ENCODE measurements at regions not wholly inside any gene's neighbourhood (a gene's known extent, or its start where the extent isn't known, plus 50 kb on each side); places are given as distances from the start of the nearest gene placed in this dataset.

DNA sequence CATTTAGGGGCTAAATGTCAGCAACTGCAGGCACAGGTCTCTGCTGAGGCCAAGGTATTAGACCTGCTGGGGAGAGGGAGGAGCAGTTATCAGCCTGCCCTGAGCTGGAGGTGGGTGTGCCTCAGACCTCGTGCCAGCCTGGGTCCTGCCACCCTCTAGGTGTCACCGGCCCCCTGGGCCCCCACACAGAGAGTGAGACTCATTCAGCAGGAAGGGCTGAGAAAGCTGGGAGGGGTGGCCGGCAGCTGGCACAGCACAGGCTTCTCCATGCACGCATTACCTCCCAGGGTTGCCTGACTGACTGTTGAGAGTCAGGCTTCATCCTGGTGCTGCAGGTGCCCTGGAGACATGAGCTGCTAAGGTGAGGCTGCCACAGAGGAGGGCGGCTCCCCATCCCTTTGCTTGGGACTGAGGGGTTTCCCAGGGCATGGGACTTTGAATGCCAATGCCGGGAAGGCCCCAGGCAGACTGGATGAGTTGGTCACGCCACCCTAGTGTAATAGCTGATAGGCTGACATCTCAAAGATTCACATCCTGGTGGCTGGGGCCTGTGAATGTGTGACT, 75.3 kb upstream of the C14orf180 start:
- H3K4me1 ChIP-seq (ENCODE audit: control insufficient read depth in 4 of 4, insufficient read depth in 4 of 4, low read length in 3 of 4), result no peaks in the 10 kb centered on the region
- H3K9ac ChIP-seq (ENCODE audit: low read depth in 1 of 2, low read length in 2 of 2), result no peak overlapping the region
- H3K27me3 ChIP-seq (ENCODE audit: control insufficient read depth in 4 of 4, insufficient read depth in 4 of 4, low read length in 3 of 4), result peaks cover 0 to 8% (median 3%) of the 10 kb centered on the region in 4 donors
- TF ChIP-seq HNF4A (conservative IDR thresholded peaks at IDR 0.05), result no peak
- TF ChIP-seq, protein P1, sequence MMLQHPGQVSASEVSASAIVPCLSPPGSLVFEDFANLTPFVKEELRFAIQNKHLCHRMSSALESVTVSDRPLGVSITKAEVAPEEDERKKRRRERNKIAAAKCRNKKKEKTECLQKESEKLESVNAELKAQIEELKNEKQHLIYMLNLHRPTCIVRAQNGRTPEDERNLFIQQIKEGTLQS (IDR thresholded peaks at IDR 0.05), result no peak
- no peak for TF ChIP-seq SP1 (IDR thresholded peaks at IDR 0.05)
- no peak for TF ChIP-seq RXRA (IDR thresholded peaks at IDR 0.05)
- no peak for TF ChIP-seq FOXA2 (IDR thresholded peaks at IDR 0.05)
- no peak for TF ChIP-seq YY1 (IDR thresholded peaks at IDR 0.05)
- no peak for TF ChIP-seq RAD21 (IDR thresholded peaks at IDR 0.05)
- TF ChIP-seq HNF4G (IDR thresholded peaks at IDR 0.05), result no peak
- TF ChIP-seq, protein P2, sequence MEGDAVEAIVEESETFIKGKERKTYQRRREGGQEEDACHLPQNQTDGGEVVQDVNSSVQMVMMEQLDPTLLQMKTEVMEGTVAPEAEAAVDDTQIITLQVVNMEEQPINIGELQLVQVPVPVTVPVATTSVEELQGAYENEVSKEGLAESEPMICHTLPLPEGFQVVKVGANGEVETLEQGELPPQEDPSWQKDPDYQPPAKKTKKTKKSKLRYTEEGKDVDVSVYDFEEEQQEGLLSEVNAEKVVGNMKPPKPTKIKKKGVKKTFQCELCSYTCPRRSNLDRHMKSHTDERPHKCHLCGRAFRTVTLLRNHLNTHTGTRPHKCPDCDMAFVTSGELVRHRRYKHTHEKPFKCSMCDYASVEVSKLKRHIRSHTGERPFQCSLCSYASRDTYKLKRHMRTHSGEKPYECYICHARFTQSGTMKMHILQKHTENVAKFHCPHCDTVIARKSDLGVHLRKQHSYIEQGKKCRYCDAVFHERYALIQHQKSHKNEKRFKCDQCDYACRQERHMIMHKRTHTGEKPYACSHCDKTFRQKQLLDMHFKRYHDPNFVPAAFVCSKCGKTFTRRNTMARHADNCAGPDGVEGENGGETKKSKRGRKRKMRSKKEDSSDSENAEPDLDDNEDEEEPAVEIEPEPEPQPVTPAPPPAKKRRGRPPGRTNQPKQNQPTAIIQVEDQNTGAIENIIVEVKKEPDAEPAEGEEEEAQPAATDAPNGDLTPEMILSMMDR (IDR thresholded peaks at IDR 0.05; ENCODE audit: low read depth, low read length, missing input control), result no peak
- no peak for TF ChIP-seq GABPA (IDR thresholded peaks at IDR 0.05 in 1 of 2, conservative IDR thresholded peaks at IDR 0.05 in 1 of 2)
- TF ChIP-seq, protein P3, sequence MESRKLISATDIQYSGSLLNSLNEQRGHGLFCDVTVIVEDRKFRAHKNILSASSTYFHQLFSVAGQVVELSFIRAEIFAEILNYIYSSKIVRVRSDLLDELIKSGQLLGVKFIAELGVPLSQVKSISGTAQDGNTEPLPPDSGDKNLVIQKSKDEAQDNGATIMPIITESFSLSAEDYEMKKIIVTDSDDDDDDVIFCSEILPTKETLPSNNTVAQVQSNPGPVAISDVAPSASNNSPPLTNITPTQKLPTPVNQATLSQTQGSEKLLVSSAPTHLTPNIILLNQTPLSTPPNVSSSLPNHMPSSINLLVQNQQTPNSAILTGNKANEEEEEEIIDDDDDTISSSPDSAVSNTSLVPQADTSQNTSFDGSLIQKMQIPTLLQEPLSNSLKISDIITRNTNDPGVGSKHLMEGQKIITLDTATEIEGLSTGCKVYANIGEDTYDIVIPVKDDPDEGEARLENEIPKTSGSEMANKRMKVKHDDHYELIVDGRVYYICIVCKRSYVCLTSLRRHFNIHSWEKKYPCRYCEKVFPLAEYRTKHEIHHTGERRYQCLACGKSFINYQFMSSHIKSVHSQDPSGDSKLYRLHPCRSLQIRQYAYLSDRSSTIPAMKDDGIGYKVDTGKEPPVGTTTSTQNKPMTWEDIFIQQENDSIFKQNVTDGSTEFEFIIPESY (IDR thresholded peaks at IDR 0.05), result no peak
- no peak for TF ChIP-seq FOXA1 (IDR thresholded peaks at IDR 0.05)
- H3K27ac ChIP-seq (ENCODE audit: low read depth in 1 of 2, low read length in 2 of 2), result no peak overlapping the region
- peak; percentile 4 for DNase-seq (ENCODE audit: low spot score)
- no peak overlapping the region for H3K4me3 ChIP-seq (ENCODE audit: low read depth in 1 of 3, low read length in 3 of 3)
- no peaks in the 10 kb centered on the region for H3K36me3 ChIP-seq (ENCODE audit: control insufficient read depth in 4 of 4, insufficient read depth in 3 of 4, low read depth in 1 of 4, low read length in 3 of 4)
- peaks cover 0 to 15% (median 4%) of the 10 kb centered on the region in 4 donors for H3K9me3 ChIP-seq (ENCODE audit: control insufficient read depth in 4 of 4, low read length in 3 of 4)
- 80% methylated on average over 7 of the region's 7 CpGs for WGBS

DNA sequence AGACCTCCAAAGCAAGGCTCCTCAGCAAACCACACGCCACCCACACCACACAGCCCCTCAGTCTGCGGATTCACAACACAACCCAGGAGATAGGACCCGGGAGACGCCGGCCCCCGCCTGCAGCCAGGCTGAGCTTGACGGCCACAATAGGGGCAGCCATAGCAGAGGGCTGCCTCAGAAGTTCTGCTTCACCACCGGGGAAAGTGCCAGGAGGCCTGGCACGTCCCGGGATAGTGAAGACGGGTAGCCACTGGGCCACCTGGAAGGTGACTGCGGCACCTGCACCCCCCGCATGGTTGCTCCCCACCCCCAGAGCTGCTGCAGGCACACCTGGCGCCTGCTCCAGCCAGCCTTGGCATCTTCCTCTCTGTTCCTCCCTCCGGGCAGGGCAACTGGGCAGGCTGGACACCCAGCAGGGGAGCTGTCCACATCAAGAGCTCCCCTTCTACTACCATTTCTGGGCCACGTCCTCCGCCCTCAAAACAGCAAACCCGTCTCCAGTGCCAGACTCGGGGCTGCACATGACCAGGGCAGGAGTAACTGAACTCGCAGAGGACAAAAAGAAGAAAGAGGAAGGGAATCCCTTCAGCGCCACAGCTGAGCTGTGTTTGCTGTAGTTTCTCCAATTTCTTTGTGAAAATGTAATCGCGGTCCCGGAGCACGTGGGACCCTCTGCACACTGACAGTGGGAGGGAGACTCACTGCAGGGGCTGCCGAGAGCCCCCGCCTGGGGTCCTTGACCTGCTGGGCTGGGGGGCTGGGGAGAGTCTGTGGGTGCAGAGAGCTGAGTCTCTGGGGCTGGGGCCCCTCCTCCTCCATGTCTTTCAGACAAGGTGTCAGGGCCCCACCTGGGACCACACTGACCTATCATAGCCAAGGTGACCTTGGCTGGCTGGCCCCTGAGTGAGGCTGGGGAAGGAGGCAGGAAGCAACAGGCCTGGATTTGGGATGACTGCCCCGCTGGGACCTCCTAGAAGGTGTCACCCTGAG, 74.2 kb upstream of the C14orf180 start:
- Histone ChIP-seq H3K9ac (ENCODE audit: low read depth in 1 of 2, low read length in 2 of 2) (no peak overlapping the region), H3K36me3 (ENCODE audit: control insufficient read depth in 4 of 4, insufficient read depth in 3 of 4, low read depth in 1 of 4, low read length in 3 of 4) (no peaks in the 10 kb centered on the region), H3K4me1 (ENCODE audit: control insufficient read depth in 4 of 4, insufficient read depth in 4 of 4, low read length in 3 of 4) (no peaks in the 10 kb centered on the region), H3K9me3 (ENCODE audit: control insufficient read depth in 4 of 4, low read length in 3 of 4) (peaks cover 0 to 15% (median 4%) of the 10 kb centered on the region in 4 donors), H3K27me3 (ENCODE audit: control insufficient read depth in 4 of 4, insufficient read depth in 4 of 4, low read length in 3 of 4) (peaks cover 0 to 8% (median 3%) of the 10 kb centered on the region in 4 donors), H3K27ac (ENCODE audit: low read depth in 1 of 2, low read length in 2 of 2) (no peak overlapping the region), H3K4me3 (ENCODE audit: low read depth in 1 of 3, low read length in 3 of 3) (no peak overlapping the region)
- 76% methylated on average over 28 of the region's 28 CpGs for WGBS
- DNase-seq (ENCODE audit: low spot score), result peak; percentile 22
- TF ChIP-seq FOXA2 (IDR thresholded peaks at IDR 0.05) (no peak), EGR1 (IDR thresholded peaks at IDR 0.05; ENCODE audit: low read depth in 2 of 2) (no peak), JUND (IDR thresholded peaks at IDR 0.05) (no peak), NR2F2 (IDR thresholded peaks at IDR 0.05) (no peak), SP1 (IDR thresholded peaks at IDR 0.05) (no peak), YY1 (IDR thresholded peaks at IDR 0.05) (no peak), TAF1 (conservative IDR thresholded peaks at IDR 0.05) (no peak), GABPA (IDR thresholded peaks at IDR 0.05 in 1 of 2, conservative IDR thresholded peaks at IDR 0.05 in 1 of 2) (no peak), RAD21 (IDR thresholded peaks at IDR 0.05) (no peak), RXRA (IDR thresholded peaks at IDR 0.05) (no peak)
- TF ChIP-seq, protein P3 (IDR thresholded peaks at IDR 0.05), result no peak
- TF ChIP-seq, protein P4, sequence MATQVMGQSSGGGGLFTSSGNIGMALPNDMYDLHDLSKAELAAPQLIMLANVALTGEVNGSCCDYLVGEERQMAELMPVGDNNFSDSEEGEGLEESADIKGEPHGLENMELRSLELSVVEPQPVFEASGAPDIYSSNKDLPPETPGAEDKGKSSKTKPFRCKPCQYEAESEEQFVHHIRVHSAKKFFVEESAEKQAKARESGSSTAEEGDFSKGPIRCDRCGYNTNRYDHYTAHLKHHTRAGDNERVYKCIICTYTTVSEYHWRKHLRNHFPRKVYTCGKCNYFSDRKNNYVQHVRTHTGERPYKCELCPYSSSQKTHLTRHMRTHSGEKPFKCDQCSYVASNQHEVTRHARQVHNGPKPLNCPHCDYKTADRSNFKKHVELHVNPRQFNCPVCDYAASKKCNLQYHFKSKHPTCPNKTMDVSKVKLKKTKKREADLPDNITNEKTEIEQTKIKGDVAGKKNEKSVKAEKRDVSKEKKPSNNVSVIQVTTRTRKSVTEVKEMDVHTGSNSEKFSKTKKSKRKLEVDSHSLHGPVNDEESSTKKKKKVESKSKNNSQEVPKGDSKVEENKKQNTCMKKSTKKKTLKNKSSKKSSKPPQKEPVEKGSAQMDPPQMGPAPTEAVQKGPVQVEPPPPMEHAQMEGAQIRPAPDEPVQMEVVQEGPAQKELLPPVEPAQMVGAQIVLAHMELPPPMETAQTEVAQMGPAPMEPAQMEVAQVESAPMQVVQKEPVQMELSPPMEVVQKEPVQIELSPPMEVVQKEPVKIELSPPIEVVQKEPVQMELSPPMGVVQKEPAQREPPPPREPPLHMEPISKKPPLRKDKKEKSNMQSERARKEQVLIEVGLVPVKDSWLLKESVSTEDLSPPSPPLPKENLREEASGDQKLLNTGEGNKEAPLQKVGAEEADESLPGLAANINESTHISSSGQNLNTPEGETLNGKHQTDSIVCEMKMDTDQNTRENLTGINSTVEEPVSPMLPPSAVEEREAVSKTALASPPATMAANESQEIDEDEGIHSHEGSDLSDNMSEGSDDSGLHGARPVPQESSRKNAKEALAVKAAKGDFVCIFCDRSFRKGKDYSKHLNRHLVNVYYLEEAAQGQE (IDR thresholded peaks at IDR 0.05), result no peak
- TF ChIP-seq, protein P1 (IDR thresholded peaks at IDR 0.05), result no peak
- TF ChIP-seq, protein P5, sequence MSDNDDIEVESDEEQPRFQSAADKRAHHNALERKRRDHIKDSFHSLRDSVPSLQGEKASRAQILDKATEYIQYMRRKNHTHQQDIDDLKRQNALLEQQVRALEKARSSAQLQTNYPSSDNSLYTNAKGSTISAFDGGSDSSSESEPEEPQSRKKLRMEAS (IDR thresholded peaks at IDR 0.05), result no peak
